HEK293T (cell line): ENCODE measurements at regions not wholly inside any gene's neighbourhood (a gene's known extent, or its start where the extent isn't known, plus 50 kb on each side); places are given as distances from the start of the nearest gene placed in this dataset.

Source experiments
- ARNT ChIP-seq: fragments of 450-650 bp; IDR thresholded peaks from 2 replicates; pipeline ENCODE4 v1.6.1; 2017; ENCODE audit warnings: mild to moderate bottlenecking
- CTBP1 ChIP-seq: fragments of 450-650 bp; IDR thresholded peaks from 2 replicates; pipeline ENCODE4 v1.6.1; 2016; ENCODE audit warnings: borderline replicate concordance
- ELF4 ChIP-seq: fragments of 450-650 bp; IDR thresholded peaks from 2 replicates; pipeline ENCODE4 v1.6.1; 2017; ENCODE audit warnings: antibody characterized with exemption
- FOXA1 ChIP-seq: fragments of 450-650 bp; IDR thresholded peaks from 2 replicates; pipeline ENCODE4 v1.6.1; 2016; ENCODE audit warnings: mild to moderate bottlenecking
- FOXM1 ChIP-seq: fragments of 450-650 bp; IDR thresholded peaks from 2 replicates; pipeline ENCODE4 v1.6.1; 2017; ENCODE audit warnings: mild to moderate bottlenecking, borderline replicate concordance
- LEF1 ChIP-seq: fragments of 450-650 bp; IDR thresholded peaks from 2 replicates; pipeline ENCODE4 v1.6.1; 2017; ENCODE audit warnings: mild to moderate bottlenecking, borderline replicate concordance
- PKNOX1 ChIP-seq: fragments of 450-650 bp; IDR thresholded peaks from 2 replicates; pipeline ENCODE4 v1.6.1; 2016
- SP1 ChIP-seq: fragments of 450-650 bp; IDR thresholded peaks from 2 replicates; pipeline ENCODE4 v1.6.1; 2017
- SUZ12 ChIP-seq: fragments of 450-650 bp; IDR thresholded peaks from 2 replicates; pipeline ENCODE4 v1.6.1; 2016; ENCODE audit warnings: mild to moderate bottlenecking

GRCh38 chr3:87607234-87607633 is 330.9 kb upstream of the POU1F1 start:
- TF ChIP-seq ELF4 (no peak), PKNOX1 (no peak), FOXM1 (no peak), FOXA1 (no peak), ARNT (no peak), SP1 (no peak), CTBP1 (no peak), SUZ12 (no peak), LEF1 (no peak)
